ENCODE measurements at regions not wholly inside any gene's neighbourhood (a gene's known extent, or its start where the extent isn't known, plus 50 kb on each side); places are given as distances from the start of the nearest gene placed in this dataset.

GRCh38 chr2:16507655-16508489 is 157.8 kb downstream of the CYRIA start:
- DNase-seq (ENCODE audit: low read depth, low spot score): no peak

GRCh38 chr2:16506366-16506765 is 159.3 kb downstream of the CYRIA start:
- no peak for DNase-seq (ENCODE audit: low read depth, low spot score)

DNA sequence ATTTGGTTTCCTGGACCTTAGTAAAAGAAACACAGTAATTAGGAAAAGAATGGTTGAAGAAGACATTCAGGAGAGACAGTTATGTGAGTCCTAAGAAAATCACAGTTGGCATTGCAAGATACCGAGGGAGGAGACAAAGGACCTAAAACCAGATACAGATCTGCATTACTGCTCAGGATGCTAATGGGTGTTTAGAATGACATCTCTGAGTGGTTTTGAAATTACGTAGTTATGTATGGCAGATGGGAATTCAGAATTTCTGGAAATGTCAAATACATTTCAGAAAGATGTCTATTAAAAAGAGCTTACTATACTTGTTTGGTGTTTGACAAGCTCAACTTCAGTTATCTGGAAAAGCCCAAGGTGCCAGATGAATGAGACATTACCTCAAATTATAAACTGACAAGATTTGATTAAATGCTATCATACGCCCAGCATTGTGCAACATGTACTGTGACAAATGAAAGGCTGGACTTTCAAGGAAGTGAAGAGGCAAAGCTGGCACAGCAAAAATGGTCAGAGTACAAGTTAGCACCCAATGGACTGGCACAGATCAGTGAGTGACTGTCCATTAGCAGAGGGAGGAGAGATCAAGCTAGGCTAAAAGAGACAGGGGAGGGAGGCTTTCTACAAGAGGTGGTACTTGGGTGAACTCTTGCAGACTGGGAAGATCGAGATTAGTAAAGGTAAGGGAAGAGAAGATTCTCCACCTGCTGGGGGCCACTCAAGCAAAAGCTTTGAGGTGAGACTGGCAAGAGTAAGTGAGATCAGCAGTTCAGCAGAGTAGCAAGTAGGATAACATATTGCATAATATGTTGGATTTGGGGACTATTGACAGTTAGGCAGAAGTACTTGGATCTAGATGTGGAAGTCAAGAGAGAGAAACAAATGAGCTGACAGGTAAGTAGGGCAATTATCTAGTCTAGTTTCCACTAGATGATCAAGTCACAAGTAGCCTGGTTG is 168.9 kb downstream of the CYRIA start:
- DNase-seq (ENCODE audit: low read depth, low spot score): no peak

- no peak for DNase-seq (ENCODE audit: low read depth, low spot score)
These were observed 170.0 kb downstream of the CYRIA start for GRCh38 chr2:16495509-16496208.

GRCh38 chr2:16494836-16495508 is 170.7 kb downstream of the CYRIA start:
- no peak for DNase-seq (ENCODE audit: low read depth, low spot score)

- DNase-seq (ENCODE audit: low read depth, low spot score): no peak
These were observed 171.8 kb downstream of the CYRIA start for GRCh38 chr2:16493788-16494187.

DNA sequence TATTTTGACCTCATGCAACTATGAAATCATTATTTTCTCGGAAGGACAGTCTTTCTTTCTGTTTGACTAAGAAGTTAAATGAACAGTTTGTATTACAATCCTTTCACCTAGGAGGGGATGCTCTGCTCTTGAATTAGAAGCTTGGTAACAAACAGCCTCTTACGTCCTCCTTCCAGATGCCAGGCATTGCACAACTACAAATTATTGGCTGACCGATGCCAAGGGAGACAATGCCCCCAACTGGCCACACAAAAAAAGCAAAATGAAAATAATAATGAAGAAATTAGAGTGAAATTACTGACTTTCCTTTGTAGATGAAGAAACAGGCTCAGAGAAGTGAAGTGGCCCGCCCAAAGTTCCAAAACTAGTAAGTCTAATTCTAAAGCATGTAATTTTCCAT is 177.9 kb downstream of the CYRIA start:
- no peak for DNase-seq (ENCODE audit: low read depth, low spot score)

DNA sequence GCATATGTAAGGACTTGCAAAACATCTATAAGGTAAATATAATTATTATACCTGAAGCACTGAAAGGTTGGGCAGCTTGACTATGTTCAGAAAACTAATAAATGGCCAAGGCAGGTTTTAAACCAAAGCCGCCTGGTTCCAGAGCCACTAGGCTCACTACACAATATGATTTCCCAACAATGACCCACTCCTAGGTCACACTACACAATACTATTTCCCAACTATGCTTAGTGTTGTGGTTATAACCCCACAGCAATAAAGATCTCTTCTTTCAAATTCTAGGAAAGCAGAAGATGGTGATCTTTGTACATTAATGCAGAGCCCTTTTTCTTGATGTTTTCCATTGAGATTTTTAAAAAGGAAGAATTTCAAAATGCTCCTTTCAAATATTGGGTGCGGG is 180.4 kb downstream of the CYRIA start:
- DNase-seq (ENCODE audit: low read depth, low spot score): no peak

GRCh38 chr2:16482460-16482859 is 183.2 kb downstream of the CYRIA start:
- no peak for DNase-seq (ENCODE audit: low read depth, low spot score)

DNA sequence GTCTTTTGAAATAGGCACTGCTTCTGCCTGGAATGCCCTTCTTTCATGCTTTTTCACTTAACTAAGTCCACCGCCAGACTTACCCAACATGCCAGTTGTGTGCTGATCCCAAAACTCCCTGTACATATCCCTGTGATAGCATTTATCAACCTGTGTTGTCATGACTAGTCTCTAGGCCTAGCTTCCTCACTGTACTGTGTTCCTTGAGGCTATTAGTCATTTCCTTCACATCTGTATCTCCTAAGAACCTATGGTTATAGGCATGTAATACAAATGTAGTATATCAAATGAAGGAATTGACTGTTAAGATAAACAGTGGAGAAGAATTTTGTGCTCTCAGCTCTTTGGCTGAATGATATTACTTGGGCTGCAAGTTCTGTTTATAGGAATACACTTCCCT is 184.3 kb downstream of the CYRIA start:
- no peak for DNase-seq (ENCODE audit: low read depth, low spot score)

GRCh38 chr2:16479721-16480120 is 185.9 kb downstream of the CYRIA start:
- no peak for DNase-seq (ENCODE audit: low read depth, low spot score)

GRCh38 chr2:16478434-16479210 is 187.0 kb downstream of the CYRIA start:
- DNase-seq (ENCODE audit: low read depth, low spot score): no peak

- DNase-seq (ENCODE audit: low read depth, low spot score): no peak
These were observed 188.0 kb downstream of the CYRIA start for GRCh38 chr2:16477648-16478047.

DNA sequence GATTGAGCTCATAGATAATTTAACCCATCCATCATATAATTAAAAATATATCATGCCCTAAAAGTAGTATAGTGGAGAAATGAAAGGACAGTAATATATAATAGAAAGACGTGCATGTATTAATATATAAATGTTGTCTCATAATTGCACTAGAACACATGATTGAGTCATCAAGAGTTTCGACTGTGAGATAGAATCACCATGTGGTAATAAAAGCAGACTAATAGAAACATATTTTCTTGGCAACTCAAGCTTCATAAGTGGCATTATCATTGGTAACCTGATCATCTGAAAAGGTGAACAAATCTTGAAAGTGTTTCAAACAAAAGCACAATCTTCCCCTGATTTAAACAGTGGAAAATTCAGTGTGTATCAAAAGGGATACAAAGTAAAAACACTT is 188.8 kb downstream of the CYRIA start:
- DNase-seq (ENCODE audit: low read depth, low spot score): no peak

DNA sequence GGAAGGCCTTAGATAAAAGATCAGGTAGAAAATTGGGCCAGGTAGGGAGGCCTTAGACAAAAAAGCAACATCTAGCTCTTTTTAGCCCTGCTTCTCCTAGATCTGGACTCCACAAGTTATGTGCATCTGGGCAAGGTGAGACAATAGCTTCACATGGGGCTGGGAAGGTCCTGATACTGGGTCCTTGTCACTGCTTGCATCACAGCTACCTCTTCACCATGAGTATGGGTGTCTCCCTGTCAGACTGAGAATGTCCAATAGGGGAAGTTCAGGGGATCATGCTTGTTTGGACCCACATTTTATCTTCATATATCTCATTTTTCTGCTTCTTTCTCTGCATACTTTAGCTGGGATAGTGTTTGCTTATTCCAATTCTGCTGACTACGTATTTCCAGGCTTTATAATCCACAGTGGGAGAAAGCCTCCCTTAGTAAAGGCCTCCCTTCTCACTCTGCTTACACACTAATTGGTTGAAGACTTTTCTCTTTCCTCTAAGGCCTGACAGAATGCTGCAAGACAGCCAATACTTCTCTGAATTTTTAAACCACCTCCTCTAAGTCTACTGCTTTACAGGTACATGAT is 189.6 kb downstream of the CYRIA start:
- no peak for DNase-seq (ENCODE audit: low read depth, low spot score)

DNA sequence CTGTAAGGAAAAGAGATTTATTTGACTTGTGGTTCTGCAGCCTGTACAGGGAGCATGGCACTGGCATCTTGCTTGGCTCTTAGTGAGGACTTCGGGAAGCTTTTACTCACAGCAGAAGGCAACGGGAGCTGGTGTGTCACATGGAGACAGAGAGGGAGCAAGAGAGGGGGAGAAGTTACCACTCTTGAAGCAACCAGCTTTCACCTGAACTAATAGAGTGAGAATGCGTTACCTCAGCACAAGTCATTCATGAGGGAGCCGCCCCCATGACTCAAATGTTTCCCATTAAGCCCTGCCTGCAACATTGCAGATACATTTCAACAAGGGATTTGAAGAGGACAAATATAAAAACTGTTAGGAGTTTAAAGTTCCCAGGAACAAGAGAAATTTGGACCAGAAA is 190.0 kb downstream of the CYRIA start:
- DNase-seq (ENCODE audit: low read depth, low spot score): no peak

- no peak for DNase-seq (ENCODE audit: low read depth, low spot score)
These were observed 192.1 kb downstream of the CYRIA start for GRCh38 chr2:16473575-16473974.

DNA sequence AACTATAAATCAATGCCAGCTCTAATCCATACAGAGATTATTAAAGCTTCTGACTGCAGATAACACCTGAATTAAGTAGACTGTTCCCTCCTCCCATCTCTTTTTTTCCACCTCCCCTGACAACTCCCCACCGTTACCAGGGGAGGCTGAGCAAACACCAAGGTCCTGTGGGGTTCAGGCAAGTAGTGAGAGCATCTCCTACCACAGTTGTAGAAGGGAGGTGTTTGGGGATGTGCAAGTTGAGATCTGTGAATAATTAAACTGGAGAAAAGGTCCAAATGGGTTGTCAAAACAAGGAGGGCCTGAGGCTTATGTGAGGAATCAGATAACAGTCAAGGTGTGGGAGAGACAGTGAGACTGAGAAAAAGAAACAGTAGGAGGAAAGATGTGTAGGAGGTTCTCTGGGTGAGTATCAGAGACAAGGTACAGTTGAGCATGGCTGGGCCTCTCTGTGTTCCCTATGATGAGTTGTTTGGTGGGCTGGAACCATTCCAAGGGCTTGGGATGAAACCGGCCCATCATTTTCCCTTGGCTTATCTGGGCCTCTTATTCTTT is 194.6 kb downstream of the CYRIA start:
- DNase-seq (ENCODE audit: low read depth, low spot score): no peak

GRCh38 chr2:16466821-16467151 is 198.8 kb downstream of the CYRIA start:
- no peak for DNase-seq (ENCODE audit: low read depth, low spot score)

Data from activated naive CD8-positive, alpha-beta T cell treated with anti-CD3 and anti-CD28 coated beads, Interleukin-2, amount 50 U/mL, for 16 hours (primary cell).